ENCODE measurements at regions not wholly inside any gene's neighbourhood (a gene's known extent, or its start where the extent isn't known, plus 50 kb on each side); places are given as distances from the start of the nearest gene placed in this dataset.

- peaks cover 0 to 7% (median 4%) of the 10 kb centered on the region in 7 donors for H3K9me3 Mint-ChIP-seq
- Histone ChIP-seq H3K4me1 (ENCODE audit: control insufficient read depth in 1 of 2, insufficient read depth in 2 of 2, low read length in 2 of 2) (no peaks in the 10 kb centered on the region), H3K4me2 (replicated peaks; ENCODE audit: extremely low read depth, low read length, poor library complexity, severe bottlenecking) (no peak overlapping the region), H4K20me1 (ENCODE audit: insufficient read depth, low read length) (no peaks in the 10 kb centered on the region), H3K4me3 (replicated peaks in 1 of 3; ENCODE audit: low read depth in 2 of 3, low read length in 3 of 3) (no peak overlapping the region), H3K27me3 (ENCODE audit: control insufficient read depth in 2 of 2, insufficient read depth in 2 of 2, low read length in 2 of 2) (no peaks in the 10 kb centered on the region), H3K79me2 (ENCODE audit: insufficient read depth, low read length) (no peaks in the 10 kb centered on the region), H2AFZ (ENCODE audit: insufficient read depth, low read depth, low read length, poor library complexity, severe bottlenecking) (no peak overlapping the region), H3K36me3 (replicated peaks in 1 of 2; ENCODE audit: control insufficient read depth in 1 of 2, insufficient read depth in 2 of 2, low read length in 2 of 2) (no peaks in the 10 kb centered on the region), H3K9me3 (replicated peaks in 1 of 2; ENCODE audit: control insufficient read depth in 1 of 2, insufficient read depth in 1 of 2, low read length in 2 of 2) (peaks cover 0 to 4% of the 10 kb centered on the region in 2 donors), H3K9ac (ENCODE audit: insufficient read depth, low read length, poor library complexity, severe bottlenecking) (no peak overlapping the region), H3K27ac (ENCODE audit: low read depth in 1 of 2, low read length in 2 of 2) (no peak overlapping the region)
- H3K4me3 Mint-ChIP-seq: no peak overlapping the region
- H3K27ac Mint-ChIP-seq: no peak overlapping the region
- WGBS (ENCODE audit: insufficient coverage): no CpG with 5 or more reads among the region's 4 CpGs
- H3K36me3 Mint-ChIP-seq: no peaks in the 10 kb centered on the region
- H3K4me1 Mint-ChIP-seq: no peaks in the 10 kb centered on the region
- no peak for TF ChIP-seq CTCF (IDR thresholded peaks at IDR 0.05)
- peaks cover 0 to 3% (median 0%) of the 10 kb centered on the region in 3 donors for H3K27me3 Mint-ChIP-seq (ENCODE audit: low read depth in 3 of 3)
- intact Hi-C loops (cut with micrococcal nuclease): no loop called here
- DNase-seq: no peak
Measured at GRCh38 chr5:36770125-36770524, 106.4 kb upstream of the NIPBL start.

GRCh38 chr5:36772276-36773140, 104.1 kb upstream of the NIPBL start:
- Histone ChIP-seq H3K27ac (ENCODE audit: low read depth in 1 of 2, low read length in 2 of 2) (no peak overlapping the region), H3K9me3 (replicated peaks in 1 of 2; ENCODE audit: control insufficient read depth in 1 of 2, insufficient read depth in 1 of 2, low read length in 2 of 2) (peaks cover 0 to 4% of the 10 kb centered on the region in 2 donors), H3K4me2 (replicated peaks; ENCODE audit: extremely low read depth, low read length, poor library complexity, severe bottlenecking) (no peak overlapping the region), H3K4me3 (replicated peaks in 1 of 3; ENCODE audit: low read depth in 2 of 3, low read length in 3 of 3) (no peak overlapping the region), H3K9ac (ENCODE audit: insufficient read depth, low read length, poor library complexity, severe bottlenecking) (no peak overlapping the region), H3K4me1 (ENCODE audit: control insufficient read depth in 1 of 2, insufficient read depth in 2 of 2, low read length in 2 of 2) (no peaks in the 10 kb centered on the region), H4K20me1 (ENCODE audit: insufficient read depth, low read length) (no peaks in the 10 kb centered on the region), H3K79me2 (ENCODE audit: insufficient read depth, low read length) (no peaks in the 10 kb centered on the region), H2AFZ (ENCODE audit: insufficient read depth, low read depth, low read length, poor library complexity, severe bottlenecking) (no peak overlapping the region), H3K27me3 (ENCODE audit: control insufficient read depth in 2 of 2, insufficient read depth in 2 of 2, low read length in 2 of 2) (no peaks in the 10 kb centered on the region), H3K36me3 (replicated peaks in 1 of 2; ENCODE audit: control insufficient read depth in 1 of 2, insufficient read depth in 2 of 2, low read length in 2 of 2) (no peaks in the 10 kb centered on the region)
- WGBS (ENCODE audit: insufficient coverage): 80% methylated on average over 1 of the region's 3 CpGs
- no peaks in the 10 kb centered on the region for H3K36me3 Mint-ChIP-seq
- peaks cover 0 to 7% (median 4%) of the 10 kb centered on the region in 7 donors for H3K9me3 Mint-ChIP-seq
- intact Hi-C loops (cut with micrococcal nuclease): no loop called here
- H3K4me3 Mint-ChIP-seq: no peak overlapping the region
- TF ChIP-seq CTCF (IDR thresholded peaks at IDR 0.05): no peak
- peaks cover 4% of the 10 kb centered on the region for H3K4me1 Mint-ChIP-seq
- no peak overlapping the region for H3K27ac Mint-ChIP-seq
- no peaks in the 10 kb centered on the region for H3K27me3 Mint-ChIP-seq (ENCODE audit: low read depth in 3 of 3)
- DNase-seq: no peak
